HepG2 (cell line): ENCODE measurements at regions not wholly inside any gene's neighbourhood (a gene's known extent, or its start where the extent isn't known, plus 50 kb on each side); places are given as distances from the start of the nearest gene placed in this dataset.

Experiments
- ATAC-seq: fragments of 200-7000 bp; cut with Tn5 transposase; 3 replicates; pipeline ENCODE4 v1.9.1; 2020; ENCODE audit warnings: mild to moderate bottlenecking, moderate library complexity
- BruUV-seq: library from RNA; stranded (reverse); fragments of 400-500 nt; replicated peaks from 2 replicates; lab custom pipeline; 2021; lab: Mats Ljungman, UMichigan
- CTCF ChIA-PET: fragments of 300-600 bp; formaldehyde crosslinking; extraction: SDS; loops from one replicate; lab custom pipeline; 2021; ENCODE audit warnings: low total read pairs, inconsistent platforms, low intra/inter-chr PET ratio; lab: Yijun Ruan, JAX
- POLR2A ChIA-PET: fragments of 350-600 bp; sonication (Branson Sonifier 250); formaldehyde crosslinking; loops from one replicate; lab custom pipeline; 2020; ENCODE audit warnings: antibody characterized with exemption, inconsistent platforms; lab: Yijun Ruan, JAX
- DNase-seq: peaks from one replicate; pipeline ENCODE4 v3.0.0-alpha.2; 2015; ENCODE audit warnings: low spot score
- FAIRE-seq: peaks from 3 replicates; lab custom pipeline; 2011; peaks lifted over from hg19 to GRCh38; lab: Jason Lieb, UNC
- H2AFZ ChIP-seq: one replicate; pipeline ENCODE4 v1.6.1; 2011; ENCODE audit warnings: low read length, inconsistent platforms
- H3K27ac ChIP-seq: fragments of 300-600 bp; 3 replicates; pipeline ENCODE4 v1.8.0; 2011; ENCODE audit warnings: mixed run types, mild to moderate bottlenecking, mixed read lengths, low read length, inconsistent platforms; ENCODE audit not compliant: insufficient read depth; ENCODE audit errors: extremely low read length
- H3K27me3 ChIP-seq, 2 experiments: fragments of 200-600 bp in 1 of 2; 2 replicates in 1 of 2; 3 replicates in 1 of 2; pipeline versions ENCODE4 v1.6.0 to v1.8.0; 2011; ENCODE audit warnings: low read length in 2 of 2, mild to moderate bottlenecking in 2 of 2, moderate library complexity in 2 of 2, inconsistent platforms in 1 of 2; ENCODE audit not compliant: insufficient read depth in 2 of 2, control insufficient read depth in 1 of 2
- H3K36me3 ChIP-seq, 2 experiments: fragments of 200-600 bp in 1 of 2; replicated peaks in 1 of 2; 2 replicates in 1 of 2; 3 replicates in 1 of 2; pipeline versions ENCODE4 v1.5.1 to v1.8.0; 2011; ENCODE audit warnings: low read length in 2 of 2, inconsistent platforms in 1 of 2; ENCODE audit not compliant: insufficient read depth in 2 of 2, control insufficient read depth in 1 of 2
- H3K4me1 ChIP-seq: 2 replicates; pipeline ENCODE4 v1.5.1; 2012; ENCODE audit warnings: low read length, inconsistent platforms; ENCODE audit not compliant: insufficient read depth
- H3K4me2 ChIP-seq: 2 replicates; pipeline ENCODE4 v1.6.0; 2011; ENCODE audit warnings: low read depth, low read length, inconsistent platforms
- H3K4me3 ChIP-seq, 3 experiments: fragments of 200-600 bp in 1 of 3; sonication (generic), shearing (Covaris generic) in 1 of 3; replicated peaks in 1 of 3; 2 replicates each; pipeline ENCODE4 v1.5.1; 2011 to 2016; ENCODE audit warnings: low read length in 3 of 3, inconsistent platforms in 2 of 3, low read depth in 2 of 3, mild to moderate bottlenecking in 2 of 3, control low read depth in 1 of 3, mixed read lengths in 1 of 3; ENCODE audit not compliant: insufficient read depth in 1 of 3
- H3K79me2 ChIP-seq: one replicate; pipeline ENCODE4 v1.6.1; 2011; ENCODE audit warnings: low read length, inconsistent platforms; ENCODE audit not compliant: insufficient read depth
- H3K9ac ChIP-seq: 2 replicates; pipeline ENCODE4 v1.6.0; 2011; ENCODE audit warnings: mild to moderate bottlenecking, low read depth, low read length, inconsistent platforms; ENCODE audit not compliant: insufficient read depth
- H3K9me3 ChIP-seq: 2 replicates; pipeline ENCODE4 v1.5.1; 2012; ENCODE audit warnings: mild to moderate bottlenecking, low read length
- H4K20me1 ChIP-seq: 2 replicates; pipeline ENCODE4 v1.6.0; 2011; ENCODE audit warnings: inconsistent platforms, mild to moderate bottlenecking, low read length, moderate library complexity; ENCODE audit not compliant: insufficient read depth
- HNF4A ChIP-seq: sonication (generic); formaldehyde crosslinking; IDR thresholded peaks from 2 replicates; pipeline ENCODE4 v1.4.0; 2020; ENCODE audit warnings: missing genetic modification reagents
- KDM6A ChIP-seq: IDR thresholded peaks from 2 replicates; pipeline ENCODE4 v1.6.1; 2016; ENCODE audit warnings: low read depth
- MEIS1 ChIP-seq: sonication (generic); formaldehyde crosslinking; IDR thresholded peaks from 2 replicates; pipeline ENCODE4 v1.9.0; 2021; ENCODE audit warnings: mild to moderate bottlenecking, missing genetic modification reagents, moderate library complexity, borderline replicate concordance
- SKIL ChIP-seq: sonication (generic); formaldehyde crosslinking; IDR thresholded peaks from 2 replicates; pipeline ENCODE4 v1.8.0; 2022; ENCODE audit warnings: missing genetic modification reagents, mild to moderate bottlenecking, moderate library complexity, borderline replicate concordance
- SPEN ChIP-seq: sonication (generic); formaldehyde crosslinking; IDR thresholded peaks from 2 replicates; pipeline ENCODE4 v1.5.1; 2020; ENCODE audit warnings: low read depth, mild to moderate bottlenecking, missing genetic modification reagents
- ZBTB4 ChIP-seq: sonication (generic); formaldehyde crosslinking; IDR thresholded peaks from 2 replicates; pipeline ENCODE4 v1.4.0; 2020; ENCODE audit warnings: missing genetic modification reagents, mild to moderate bottlenecking, borderline replicate concordance
- ZBTB7A ChIP-seq: sonication (generic); formaldehyde crosslinking; IDR thresholded peaks from 2 replicates; pipeline ENCODE4 v1.8.0; 2022; ENCODE audit warnings: mild to moderate bottlenecking, missing genetic modification reagents
- ZFP36L2 ChIP-seq: sonication (generic); formaldehyde crosslinking; IDR thresholded peaks from 2 replicates; pipeline ENCODE4 v1.4.0; 2020; ENCODE audit warnings: missing genetic modification reagents
- ZMAT5 ChIP-seq: sonication (generic); formaldehyde crosslinking; IDR thresholded peaks from 2 replicates; pipeline ENCODE4 v1.5.0; 2020; ENCODE audit warnings: mild to moderate bottlenecking, low read depth, missing genetic modification reagents, borderline replicate concordance
- ZNF124 ChIP-seq: sonication (generic); formaldehyde crosslinking; IDR thresholded peaks from 2 replicates; pipeline ENCODE4 v1.4.0; 2020; ENCODE audit warnings: missing genetic modification reagents
- ZNF260 ChIP-seq: sonication (generic); formaldehyde crosslinking; IDR thresholded peaks from 2 replicates; pipeline ENCODE4 v1.4.0; 2020; ENCODE audit warnings: missing genetic modification reagents, low read depth, mild to moderate bottlenecking, borderline replicate concordance
- ZNF616 ChIP-seq: sonication (generic); formaldehyde crosslinking; IDR thresholded peaks from 2 replicates; pipeline ENCODE4 v1.5.0; 2020; ENCODE audit warnings: low read depth, mild to moderate bottlenecking, missing genetic modification reagents
- ZNF619 ChIP-seq: sonication (generic); formaldehyde crosslinking; IDR thresholded peaks from 2 replicates; pipeline ENCODE4 v1.4.0; 2020; ENCODE audit warnings: mild to moderate bottlenecking, missing genetic modification reagents
- WGBS: methylation state at CpG from one replicate; pipeline ENCODE4 v1.1.6; 2017; ENCODE audit warnings: low lambda C conversion rate; 5-methylcytosine and 5-hydroxymethylcytosine counted together
- in situ Hi-C: cut with HindIII; loops from 2 replicates; pipeline ENCODE4 v1.10.0; 2017; ENCODE audit warnings: low pct_unique_long_range_greater_than_20kb; ENCODE audit not compliant: extremely low pct_ligation_motif_present
- intact Hi-C: fragments of 100-400 bp; cut with micrococcal nuclease; formaldehyde crosslinking; loops from one replicate; pipeline ENCODE4 v1.10.0; 2022; ENCODE audit not compliant: unreplicated experiment

GRCh38 chr3:41064070-41064469, 135.2 kb upstream of the CTNNB1 start:
- WGBS = 46% methylated on average over 1 of the region's 1 CpG
- no peak overlapping the region for H3K4me2 ChIP-seq
- no peaks in the 10 kb centered on the region for H3K36me3 ChIP-seq
- no peak for FAIRE-seq
- no peak overlapping the region for H3K9ac ChIP-seq
- ChIA-PET CTCF (no interaction called here), POLR2A (no interaction called here)
- H3K27ac ChIP-seq = no peak overlapping the region
- no peaks in the 10 kb centered on the region for H3K9me3 ChIP-seq
- no peaks in the 10 kb centered on the region for H3K4me1 ChIP-seq
- intact Hi-C loops = no loop called here
- ATAC-seq = no peak
- TF ChIP-seq HNF4A (CRISPR knock-in tag) (0 out of 2 replicates have a peak, but pooled peaks have one; percentile 8), ZNF616 (no peak)
- DNase-seq = no peak
- BruUV-seq = no TSS peak
- in situ Hi-C loops = no loop called here
- no peak overlapping the region for H3K4me3 ChIP-seq
- no peaks in the 10 kb centered on the region for H3K79me2 ChIP-seq
- peaks cover 0 to 1% of the 10 kb centered on the region in 2 experiments; a peak in 1 of 5 replicates for H3K27me3 ChIP-seq
- H4K20me1 ChIP-seq = no peaks in the 10 kb centered on the region
- H2AFZ ChIP-seq = no peak overlapping the region

- FAIRE-seq (no peak), ATAC-seq (no peak), DNase-seq (no peak)
- Histone ChIP-seq H3K4me2 (no peak overlapping the region), H4K20me1 (no peaks in the 10 kb centered on the region), H3K4me1 (no peaks in the 10 kb centered on the region), H3K27me3 (peaks cover 0 to 1% of the 10 kb centered on the region in 2 experiments; a peak in 1 of 5 replicates), H3K4me3 (no peak overlapping the region), H3K9me3 (no peaks in the 10 kb centered on the region), H3K9ac (no peak overlapping the region), H3K79me2 (no peaks in the 10 kb centered on the region), H3K36me3 (no peaks in the 10 kb centered on the region), H2AFZ (no peak overlapping the region), H3K27ac (no peak overlapping the region)
- CTCF ChIA-PET = no interaction called here
- 0% methylated on average over 2 of the region's 2 CpGs for WGBS
- no TSS peak for BruUV-seq
- POLR2A ChIA-PET = no interaction called here
- in situ Hi-C loops = no loop called here
- intact Hi-C loops = no loop called here
- TF ChIP-seq ZFP36L2 (CRISPR knock-in tag) (no peak), ZNF260 (no peak), ZNF619 (no peak), ZBTB4 (CRISPR knock-in tag) (no peak), ZMAT5 (CRISPR knock-in tag) (no peak), SPEN (CRISPR knock-in tag) (no peak), SKIL (no peak), MEIS1 (CRISPR knock-in tag) (no peak), KDM6A (no peak), ZBTB7A (CRISPR knock-in tag) (no peak), ZNF124 (CRISPR knock-in tag) (no peak)
Measured at GRCh38 chr3:41064526-41064925, 134.8 kb upstream of the CTNNB1 start.
